HUES48 (cell line): ENCODE measurements at regions not wholly inside any gene's neighbourhood (a gene's known extent, or its start where the extent isn't known, plus 50 kb on each side); places are given as distances from the start of the nearest gene placed in this dataset.

Source experiments
- H3K27ac ChIP-seq: one replicate; pipeline ENCODE4 v1.7.0; 2013; ENCODE audit warnings: low read depth, low read length, inconsistent platforms
- H3K27me3 ChIP-seq: 2 replicates; pipeline ENCODE4 v1.6.1; 2013; ENCODE audit warnings: mild to moderate bottlenecking, low read length; ENCODE audit not compliant: control insufficient read depth, insufficient read depth
- H3K36me3 ChIP-seq: 2 replicates; pipeline ENCODE4 v1.6.1; 2013; ENCODE audit warnings: low read length; ENCODE audit not compliant: control insufficient read depth, insufficient read depth
- H3K4me1 ChIP-seq: 2 replicates; pipeline ENCODE4 v1.6.1; 2013; ENCODE audit warnings: mild to moderate bottlenecking, low read length; ENCODE audit not compliant: control insufficient read depth, insufficient read depth
- H3K4me3 ChIP-seq: 2 replicates; pipeline ENCODE4 v1.5.1; 2013; ENCODE audit warnings: mild to moderate bottlenecking, low read depth, low read length
- H3K9ac ChIP-seq: 2 replicates; pipeline ENCODE4 v1.6.1; 2013; ENCODE audit warnings: mild to moderate bottlenecking, low read depth, low read length, moderate library complexity
- H3K9me3 ChIP-seq: 2 replicates; pipeline ENCODE4 v1.6.1; 2013; ENCODE audit warnings: low read length; ENCODE audit not compliant: control insufficient read depth, insufficient read depth

GRCh38 chr12:90044069-90044468, 335.4 kb upstream of the ATP2B1 start:
- Histone ChIP-seq H3K36me3 (no peaks in the 10 kb centered on the region), H3K27ac (no peak overlapping the region), H3K27me3 (no peaks in the 10 kb centered on the region), H3K4me1 (no peaks in the 10 kb centered on the region), H3K4me3 (no peak overlapping the region), H3K9me3 (no peaks in the 10 kb centered on the region), H3K9ac (no peak overlapping the region)

DNA sequence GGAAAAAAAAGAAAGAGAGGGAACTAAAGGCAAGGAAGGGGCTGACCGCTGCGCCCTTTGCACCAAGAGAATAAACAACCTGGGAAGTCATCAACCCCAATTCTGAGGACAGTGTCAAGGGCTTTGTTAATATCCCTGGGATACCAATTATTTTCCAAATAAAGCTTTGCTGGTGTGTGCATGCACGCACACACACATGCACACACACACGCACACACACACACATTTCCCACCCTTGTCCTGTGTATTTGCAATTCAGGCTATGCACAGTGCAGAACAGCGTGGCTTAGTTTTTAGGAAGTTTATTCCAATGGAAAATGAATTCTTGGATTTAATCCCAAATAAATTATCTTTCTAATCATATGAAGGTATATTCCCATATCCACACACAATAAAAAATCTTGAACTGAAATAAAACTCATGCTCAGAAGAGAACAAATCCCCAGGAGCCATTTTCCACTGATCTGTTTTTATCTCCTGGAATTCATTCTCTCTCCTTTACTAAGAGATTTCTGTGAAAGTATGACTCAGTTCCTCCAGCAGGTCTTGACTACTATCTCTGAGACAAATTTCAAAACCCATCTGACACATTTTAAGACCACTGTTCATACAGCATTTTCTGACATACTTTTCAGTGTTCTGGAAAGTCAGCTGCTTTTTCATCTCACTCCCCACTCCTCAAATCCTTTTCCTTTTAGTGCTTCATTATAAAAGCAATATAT, 334.4 kb upstream of the ATP2B1 start:
- H3K4me1 ChIP-seq, result no peaks in the 10 kb centered on the region
- no peak overlapping the region for H3K27ac ChIP-seq
- H3K27me3 ChIP-seq, result no peaks in the 10 kb centered on the region
- H3K36me3 ChIP-seq, result no peaks in the 10 kb centered on the region
- no peak overlapping the region for H3K9ac ChIP-seq
- H3K9me3 ChIP-seq, result no peaks in the 10 kb centered on the region
- H3K4me3 ChIP-seq, result no peak overlapping the region

GRCh38 chr12:90038289-90038688, 329.7 kb upstream of the ATP2B1 start:
- Histone ChIP-seq H3K9ac (no peak overlapping the region), H3K27ac (no peak overlapping the region), H3K27me3 (no peaks in the 10 kb centered on the region)

GRCh38 chr12:90037740-90038139, 329.1 kb upstream of the ATP2B1 start:
- Histone ChIP-seq H3K27me3 (no peaks in the 10 kb centered on the region), H3K4me1 (no peaks in the 10 kb centered on the region), H3K9ac (no peak overlapping the region), H3K36me3 (no peaks in the 10 kb centered on the region), H3K27ac (no peak overlapping the region), H3K4me3 (no peak overlapping the region), H3K9me3 (no peaks in the 10 kb centered on the region)

More at GRCh38 chr12:90038289-90038688, 329.7 kb upstream of the ATP2B1 start:
- Histone ChIP-seq H3K36me3 (no peaks in the 10 kb centered on the region), H3K4me3 (no peak overlapping the region), H3K4me1 (no peaks in the 10 kb centered on the region), H3K9me3 (no peaks in the 10 kb centered on the region)

- H3K27ac ChIP-seq, result no peak overlapping the region
- H3K9me3 ChIP-seq, result no peaks in the 10 kb centered on the region
- no peaks in the 10 kb centered on the region for H3K4me1 ChIP-seq
- H3K9ac ChIP-seq, result no peak overlapping the region
- H3K36me3 ChIP-seq, result no peaks in the 10 kb centered on the region
- H3K4me3 ChIP-seq, result no peak overlapping the region
- no peaks in the 10 kb centered on the region for H3K27me3 ChIP-seq
Measured at GRCh38 chr12:90036637-90037036, 328.0 kb upstream of the ATP2B1 start.

- Histone ChIP-seq H3K27me3 (no peaks in the 10 kb centered on the region), H3K4me3 (no peak overlapping the region), H3K36me3 (no peaks in the 10 kb centered on the region), H3K9me3 (no peaks in the 10 kb centered on the region), H3K9ac (no peak overlapping the region), H3K4me1 (no peaks in the 10 kb centered on the region), H3K27ac (no peak overlapping the region)
Measured at GRCh38 chr12:90030726-90031125, 322.1 kb upstream of the ATP2B1 start.

DNA sequence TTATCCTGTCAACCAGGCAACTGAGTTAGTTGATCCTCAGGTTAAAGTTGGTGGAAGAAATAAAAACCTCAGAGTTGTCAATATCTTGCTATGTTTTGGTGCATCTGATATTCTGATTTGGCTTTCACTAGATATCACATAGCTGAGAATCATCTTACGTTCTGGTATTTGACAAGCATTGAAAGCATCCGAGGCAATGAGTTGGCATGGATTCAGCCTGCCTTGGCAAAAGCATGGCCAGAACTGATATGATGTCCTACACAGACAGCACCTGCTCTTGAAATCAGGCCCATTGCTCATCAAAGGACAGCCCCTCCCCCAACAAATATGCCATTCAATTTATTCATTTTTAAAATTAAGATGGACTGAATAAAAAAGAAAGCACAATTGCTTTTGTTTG, 320.7 kb upstream of the ATP2B1 start:
- H3K9ac ChIP-seq, result no peak overlapping the region
- no peak overlapping the region for H3K27ac ChIP-seq
- H3K4me3 ChIP-seq, result no peak overlapping the region
- no peaks in the 10 kb centered on the region for H3K9me3 ChIP-seq
- no peaks in the 10 kb centered on the region for H3K36me3 ChIP-seq
- H3K4me1 ChIP-seq, result no peaks in the 10 kb centered on the region
- no peaks in the 10 kb centered on the region for H3K27me3 ChIP-seq

GRCh38 chr12:90028635-90029051, 320.0 kb upstream of the ATP2B1 start:
- Histone ChIP-seq H3K27ac (no peak overlapping the region), H3K9ac (no peak overlapping the region), H3K27me3 (no peaks in the 10 kb centered on the region), H3K36me3 (no peaks in the 10 kb centered on the region), H3K4me3 (no peak overlapping the region), H3K9me3 (no peaks in the 10 kb centered on the region), H3K4me1 (no peaks in the 10 kb centered on the region)

DNA sequence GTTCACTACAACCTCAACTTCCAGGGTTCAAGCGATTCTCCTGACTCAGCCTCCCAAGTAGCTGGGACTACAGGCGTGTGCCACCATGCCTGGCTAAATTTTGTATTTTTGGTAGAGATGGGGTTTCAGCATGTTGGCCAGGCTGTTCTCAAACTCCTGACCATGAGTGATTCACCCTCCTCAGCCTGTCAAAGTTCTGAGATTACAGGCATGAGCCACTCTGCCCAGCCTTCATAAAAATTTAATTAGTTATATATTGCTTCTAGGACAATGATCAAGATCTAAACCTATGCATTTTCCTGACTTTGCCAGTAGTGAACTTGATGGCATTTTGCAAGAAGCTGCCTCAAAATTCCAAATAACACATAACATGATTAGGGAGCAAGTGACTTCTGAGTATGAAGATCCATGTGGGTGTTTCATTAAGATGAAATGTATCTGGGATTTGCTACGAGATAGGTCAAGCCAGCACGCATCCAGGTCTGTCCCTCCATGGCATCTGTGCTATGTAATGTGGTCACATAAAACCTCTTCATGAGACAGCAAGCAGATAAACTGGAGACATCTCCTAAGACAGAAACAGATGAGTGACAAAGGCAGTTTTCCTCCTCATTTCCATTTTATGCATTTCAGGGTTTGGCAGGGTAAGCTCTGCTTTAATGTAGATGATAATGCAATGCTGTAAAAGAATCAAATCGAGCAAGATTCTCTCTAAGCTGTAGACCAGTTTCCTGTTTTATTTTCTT, 319.4 kb upstream of the ATP2B1 start:
- Histone ChIP-seq H3K9me3 (no peaks in the 10 kb centered on the region), H3K4me3 (no peak overlapping the region), H3K4me1 (no peaks in the 10 kb centered on the region), H3K27ac (no peak overlapping the region), H3K36me3 (no peaks in the 10 kb centered on the region), H3K9ac (no peak overlapping the region), H3K27me3 (no peaks in the 10 kb centered on the region)

DNA sequence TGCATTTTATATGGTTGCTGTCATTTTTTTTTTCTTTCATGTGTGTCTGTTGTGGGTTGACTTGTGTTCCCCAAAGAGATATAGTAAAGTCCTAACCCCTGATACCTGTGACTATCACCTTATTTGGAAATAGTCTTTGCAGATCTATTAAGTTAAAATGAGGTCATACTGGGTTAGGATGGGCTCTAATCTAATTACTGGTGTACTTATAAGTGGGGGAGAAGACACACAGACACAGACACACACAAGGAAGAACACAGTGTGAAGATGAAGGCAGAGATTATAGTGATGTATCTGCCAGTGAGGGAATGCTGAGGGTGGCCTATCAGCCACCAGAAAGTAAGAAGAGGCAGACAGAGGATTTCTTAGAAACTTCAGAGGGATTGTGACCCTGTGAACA, 318.4 kb upstream of the ATP2B1 start:
- no peaks in the 10 kb centered on the region for H3K36me3 ChIP-seq
- H3K9ac ChIP-seq, result no peak overlapping the region
- H3K27ac ChIP-seq, result no peak overlapping the region
- no peaks in the 10 kb centered on the region for H3K9me3 ChIP-seq
- no peaks in the 10 kb centered on the region for H3K4me1 ChIP-seq
- no peaks in the 10 kb centered on the region for H3K27me3 ChIP-seq
- no peak overlapping the region for H3K4me3 ChIP-seq

- no peaks in the 10 kb centered on the region for H3K9me3 ChIP-seq
- no peak overlapping the region for H3K4me3 ChIP-seq
- H3K9ac ChIP-seq, result no peak overlapping the region
- no peak overlapping the region for H3K27ac ChIP-seq
- H3K27me3 ChIP-seq, result no peaks in the 10 kb centered on the region
- H3K4me1 ChIP-seq, result no peaks in the 10 kb centered on the region
- H3K36me3 ChIP-seq, result no peaks in the 10 kb centered on the region
Measured at GRCh38 chr12:90026516-90026915, 317.9 kb upstream of the ATP2B1 start.
